K562 (cell line): ENCODE measurements at regions not wholly inside any gene's neighbourhood (a gene's known extent, or its start where the extent isn't known, plus 50 kb on each side); places are given as distances from the start of the nearest gene placed in this dataset.

Experiments
- ATAC-seq: fragments of 200-7000 bp; cut with Tn5 transposase; 3 replicates; pipeline ENCODE4 v1.9.1; 2020; ENCODE audit warnings: moderate library complexity
- BruUV-seq: library from RNA; stranded (reverse); fragments of 400-500 nt; replicated peaks from 2 replicates; lab custom pipeline; 2021; lab: Mats Ljungman, UMichigan
- CTCF ChIA-PET: fragments of 300-600 bp; formaldehyde crosslinking; extraction: SDS; loops from one replicate; lab custom pipeline; 2021; ENCODE audit warnings: low intra/inter-chr PET ratio; lab: Yijun Ruan, JAX
- POLR2A ChIA-PET: fragments of 300-600, 350-650 bp; sonication (Branson Sonifier 250); formaldehyde crosslinking; extraction: SDS; loops from one replicate; lab custom pipeline; 2021; ENCODE audit warnings: antibody characterized with exemption, inconsistent platforms; lab: Yijun Ruan, JAX
- DNase-seq, 4 experiments: peaks; one replicate each; pipeline versions ENCODE4 v3.0.0 to v3.0.0-alpha.2; 2011 to 2018; ENCODE audit warnings: low spot score in 3 of 4, mixed read lengths in 3 of 4; ENCODE audit errors: extremely low read depth in 1 of 4
- FAIRE-seq: peaks from 2 replicates; lab custom pipeline; 2011; peaks lifted over from hg19 to GRCh38; lab: Jason Lieb, UNC
- H2AFZ ChIP-seq: 2 replicates; pipeline ENCODE4 v1.6.0; 2011; ENCODE audit warnings: low read depth, low read length, control low read depth, inconsistent platforms
- H3K27ac ChIP-seq: fragments of 200-600 bp; 3 replicates; pipeline ENCODE4 v1.8.0; 2011; ENCODE audit warnings: low read depth, mild to moderate bottlenecking, control low read depth, inconsistent platforms, low read length, moderate library complexity, mixed read lengths; ENCODE audit errors: extremely low read depth
- H3K27me3 ChIP-seq, 2 experiments: fragments of 300-600 bp in 1 of 2; 2 replicates in 1 of 2; 3 replicates in 1 of 2; pipeline versions ENCODE4 v1.6.0 to v1.8.0; 2011; ENCODE audit warnings: inconsistent platforms in 2 of 2, low read length in 2 of 2, mild to moderate bottlenecking in 1 of 2, mixed read lengths in 1 of 2, moderate library complexity in 1 of 2; ENCODE audit not compliant: control insufficient read depth in 2 of 2, insufficient read depth in 2 of 2
- H3K36me3 ChIP-seq: fragments of 300-600 bp; 3 replicates; pipeline ENCODE4 v1.8.0; 2011; ENCODE audit warnings: mild to moderate bottlenecking, low read length, inconsistent platforms; ENCODE audit not compliant: control insufficient read depth, insufficient read depth
- H3K4me1 ChIP-seq, 2 experiments: fragments of 200-600 bp in 1 of 2; replicated peaks in 1 of 2; 2 replicates in 1 of 2; 3 replicates in 1 of 2; pipeline versions ENCODE4 v1.5.1 to v1.8.0; 2011; ENCODE audit warnings: inconsistent platforms in 2 of 2, low read length in 2 of 2, mild to moderate bottlenecking in 1 of 2, mixed read lengths in 1 of 2, moderate library complexity in 1 of 2; ENCODE audit not compliant: control insufficient read depth in 2 of 2, insufficient read depth in 2 of 2
- H3K4me2 ChIP-seq: 2 replicates; pipeline ENCODE4 v1.6.1; 2011; ENCODE audit warnings: low read length, control low read depth, inconsistent platforms, mixed read lengths; ENCODE audit not compliant: insufficient read depth
- H3K4me3 ChIP-seq: fragments of 200-600 bp; sonication (generic), shearing (Covaris generic); 2 replicates; pipeline ENCODE4 v1.5.1; 2016; ENCODE audit warnings: control low read depth, inconsistent platforms
- H3K79me2 ChIP-seq: fragments of 200-600 bp; 3 replicates; pipeline ENCODE4 v1.8.0; 2011; ENCODE audit warnings: low read length, inconsistent platforms; ENCODE audit not compliant: control insufficient read depth, insufficient read depth
- H3K9ac ChIP-seq, 2 experiments: 2 replicates each; pipeline versions ENCODE4 v1.6.0 to v1.6.1; 2011; ENCODE audit warnings: low read depth in 2 of 2, low read length in 2 of 2, control low read depth in 1 of 2, inconsistent platforms in 1 of 2, mild to moderate bottlenecking in 1 of 2, mixed read lengths in 1 of 2; ENCODE audit not compliant: insufficient read depth in 1 of 2
- H3K9me1 ChIP-seq: one replicate; pipeline ENCODE4 v1.6.0; 2011; ENCODE audit warnings: inconsistent platforms, mild to moderate bottlenecking, low read length, moderate library complexity; ENCODE audit not compliant: control insufficient read depth, insufficient read depth
- H3K9me3 ChIP-seq: replicated peaks from 2 replicates; pipeline ENCODE4 v1.5.1; 2011; ENCODE audit warnings: low read depth, low read length, inconsistent platforms; ENCODE audit not compliant: control insufficient read depth, insufficient read depth
- H4K20me1 ChIP-seq: replicated peaks from 2 replicates; pipeline ENCODE4 v1.6.1; 2011; ENCODE audit warnings: low read length, inconsistent platforms, mixed read lengths; ENCODE audit not compliant: control insufficient read depth, insufficient read depth
- ASH1L ChIP-seq: fragments of 450-650 bp; IDR thresholded peaks from 2 replicates; pipeline ENCODE4 v1.6.1; 2018; ENCODE audit warnings: borderline replicate concordance, mild to moderate bottlenecking, low read depth; ENCODE audit not compliant: partially characterized antibody
- CBX3 ChIP-seq, 2 experiments: IDR thresholded peaks; 1 replicate in 1 of 2; 2 replicates in 1 of 2; pipeline ENCODE4 v1.6.1; 2012; ENCODE audit warnings: inconsistent platforms in 2 of 2, low read length in 2 of 2, borderline replicate concordance in 1 of 2, control low read depth in 1 of 2
- EWSR1 ChIP-seq: fragments of 450-650 bp; IDR thresholded peaks from 2 replicates; pipeline ENCODE4 v1.6.1; 2018; ENCODE audit warnings: borderline replicate concordance, mild to moderate bottlenecking, low read depth, moderate library complexity; ENCODE audit not compliant: partially characterized antibody
- FOXK2 ChIP-seq, 2 experiments: fragments of 450-650 bp; IDR thresholded peaks in 1 of 2; conservative IDR thresholded peaks in 1 of 2; 2 replicates each; pipeline ENCODE4 v1.6.1; 2016; ENCODE audit warnings: low read depth in 2 of 2, mild to moderate bottlenecking in 1 of 2
- NR2C2 ChIP-seq, 2 experiments: fragments of 200-800 bp in 1 of 2; sonication (Bioruptor generic) in 1 of 2; sonication (generic) in 1 of 2; formaldehyde crosslinking in 1 of 2; IDR thresholded peaks; 2 replicates each; pipeline versions ENCODE4 v1.6.1 to v1.8.0; 2016 to 2022; ENCODE audit warnings: mild to moderate bottlenecking in 1 of 2, missing compliant biosample characterization in 1 of 2, missing genetic modification characterization in 1 of 2, missing genetic modification reagents in 1 of 2
- PCBP2 ChIP-seq: fragments of 200-400 bp; formaldehyde crosslinking; IDR thresholded peaks from 2 replicates; pipeline ENCODE4 v1.6.1; 2018; ENCODE audit warnings: low read length, low read depth, mild to moderate bottlenecking, moderate library complexity; ENCODE audit not compliant: poor library complexity, severe bottlenecking
- POLR2G ChIP-seq: fragments of 200-400 bp; formaldehyde crosslinking; IDR thresholded peaks from 2 replicates; pipeline ENCODE4 v1.6.1; 2017; ENCODE audit warnings: low read depth, mild to moderate bottlenecking, antibody characterized with exemption, low read length, moderate library complexity
- RBM22 ChIP-seq: fragments of 200-400 bp; formaldehyde crosslinking; IDR thresholded peaks from 2 replicates; pipeline ENCODE4 v1.6.1; 2018; ENCODE audit warnings: low read length, low read depth; ENCODE audit not compliant: poor library complexity, severe bottlenecking
- YBX1 ChIP-seq: fragments of 450-650 bp; IDR thresholded peaks from 2 replicates; pipeline ENCODE4 v1.7.1; 2016; ENCODE audit warnings: mild to moderate bottlenecking
- ZFPM2 ChIP-seq: fragments of 250-450 bp; sonication (Bioruptor Pico); IDR thresholded peaks from 2 replicates; pipeline ENCODE4 v1.5.1; 2022; ENCODE audit warnings: mild to moderate bottlenecking
- ZNF146 ChIP-seq: IDR thresholded peaks from one replicate; pipeline ENCODE4 v1.6.1; 2018; ENCODE audit warnings: missing compliant biosample characterization; ENCODE audit not compliant: unreplicated experiment
- ZNF3 ChIP-seq: fragments of 250-450 bp; sonication (Bioruptor Pico); IDR thresholded peaks from 2 replicates; pipeline ENCODE4 v1.5.0; 2021; ENCODE audit warnings: mild to moderate bottlenecking, moderate library complexity
- in situ Hi-C: fragments of 300-500 bp; cut with MboI; formaldehyde crosslinking; loops from 4 replicates; pipeline ENCODE4 v1.15.0; 2018; ENCODE audit warnings: inconsistent platforms, mixed read lengths
- intact Hi-C: fragments of 100-400 bp; cut with micrococcal nuclease; formaldehyde crosslinking; loops from 2 replicates; pipeline ENCODE4 v1.14.2; 2022
- TF ChIP-seq, protein P1 (sequence below), 2 experiments: fragments of 250-450 bp in 1 of 2; fragments of 450-650 bp in 1 of 2; sonication (Bioruptor Pico) in 1 of 2; IDR thresholded peaks; 2 replicates each; pipeline versions ENCODE4 v1.6.1 to v1.8.0; 2016 to 2021; ENCODE audit warnings: mild to moderate bottlenecking in 2 of 2, moderate library complexity in 2 of 2, missing compliant biosample characterization in 1 of 2, missing genetic modification characterization in 1 of 2
- TF ChIP-seq, protein P2 (sequence below): fragments of 450-650 bp; IDR thresholded peaks from 2 replicates; pipeline ENCODE4 v1.6.1; 2016; ENCODE audit warnings: missing biosample characterization, missing genetic modification characterization
- TF ChIP-seq, protein P3 (sequence below): fragments of 450-650 bp; formaldehyde crosslinking; conservative IDR thresholded peaks from 2 replicates; pipeline ENCODE4 v1.4.0; 2022; ENCODE audit warnings: mild to moderate bottlenecking, missing genetic modification characterization

DNA sequence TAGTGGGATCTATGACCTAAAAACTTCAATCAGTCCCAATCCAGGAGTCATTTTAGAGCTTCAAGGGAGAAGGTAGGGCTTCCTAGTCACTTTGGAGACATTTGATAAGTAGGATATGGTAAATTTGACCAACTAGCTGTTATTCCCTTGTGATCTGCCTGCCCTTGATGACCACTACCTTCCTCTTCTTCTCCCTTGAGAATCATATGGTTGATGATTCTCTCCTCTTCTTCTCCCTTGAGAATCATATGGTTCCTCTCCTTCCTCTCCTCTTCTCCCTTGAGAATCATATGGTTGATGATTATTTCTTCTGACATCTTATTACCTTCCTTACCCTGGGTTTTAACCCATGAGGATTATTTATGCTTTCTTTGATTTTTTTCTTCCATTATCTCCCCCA, 482.6 kb upstream of the TENM3 start:
- H3K79me2 ChIP-seq = no peaks in the 10 kb centered on the region
- in situ Hi-C loops (no loop called here), intact Hi-C loops (no loop called here)
- H3K27ac ChIP-seq = no peak overlapping the region
- no peaks in the 10 kb centered on the region for H3K27me3 ChIP-seq
- CTCF ChIA-PET = no interaction called here
- FAIRE-seq (no peak), DNase-seq (no peak), ATAC-seq (no peak)
- no peak overlapping the region for H3K4me3 ChIP-seq
- H3K9ac ChIP-seq = no peak overlapping the region
- TF ChIP-seq FOXK2 (conservative IDR thresholded peaks at IDR 0.05 in 1 of 2, IDR thresholded peaks at IDR 0.05 in 1 of 2; ENCODE audit: low read depth in 2 of 2) (no peak), ZFPM2 (CRISPR knock-in tag) (no peak), YBX1 (no peak), RBM22 (no peak), PCBP2 (no peak), ASH1L (no peak), POLR2G (no peak), ZNF3 (CRISPR knock-in tag) (no peak), NR2C2 (CRISPR knock-in tag; IDR thresholded peaks at IDR 0.05) (no peak), NR2C2 (tag; IDR thresholded peaks at IDR 0.05) (no peak), ZNF146 (no peak), CBX3 (IDR thresholded peaks at IDR 0.05; ENCODE audit: borderline replicate concordance in 1 of 2, low read length in 2 of 2) (no peak), EWSR1 (no peak)
- TF ChIP-seq, protein P1, sequence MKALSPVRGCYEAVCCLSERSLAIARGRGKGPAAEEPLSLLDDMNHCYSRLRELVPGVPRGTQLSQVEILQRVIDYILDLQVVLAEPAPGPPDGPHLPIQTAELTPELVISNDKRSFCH (CRISPR knock-in tag; IDR thresholded peaks at IDR 0.05) = no peak
- TF ChIP-seq, protein P1 (tag; IDR thresholded peaks at IDR 0.05) = no peak
- TF ChIP-seq, protein P2, sequence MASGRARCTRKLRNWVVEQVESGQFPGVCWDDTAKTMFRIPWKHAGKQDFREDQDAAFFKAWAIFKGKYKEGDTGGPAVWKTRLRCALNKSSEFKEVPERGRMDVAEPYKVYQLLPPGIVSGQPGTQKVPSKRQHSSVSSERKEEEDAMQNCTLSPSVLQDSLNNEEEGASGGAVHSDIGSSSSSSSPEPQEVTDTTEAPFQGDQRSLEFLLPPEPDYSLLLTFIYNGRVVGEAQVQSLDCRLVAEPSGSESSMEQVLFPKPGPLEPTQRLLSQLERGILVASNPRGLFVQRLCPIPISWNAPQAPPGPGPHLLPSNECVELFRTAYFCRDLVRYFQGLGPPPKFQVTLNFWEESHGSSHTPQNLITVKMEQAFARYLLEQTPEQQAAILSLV (tag) = no peak
- TF ChIP-seq, protein P3, sequence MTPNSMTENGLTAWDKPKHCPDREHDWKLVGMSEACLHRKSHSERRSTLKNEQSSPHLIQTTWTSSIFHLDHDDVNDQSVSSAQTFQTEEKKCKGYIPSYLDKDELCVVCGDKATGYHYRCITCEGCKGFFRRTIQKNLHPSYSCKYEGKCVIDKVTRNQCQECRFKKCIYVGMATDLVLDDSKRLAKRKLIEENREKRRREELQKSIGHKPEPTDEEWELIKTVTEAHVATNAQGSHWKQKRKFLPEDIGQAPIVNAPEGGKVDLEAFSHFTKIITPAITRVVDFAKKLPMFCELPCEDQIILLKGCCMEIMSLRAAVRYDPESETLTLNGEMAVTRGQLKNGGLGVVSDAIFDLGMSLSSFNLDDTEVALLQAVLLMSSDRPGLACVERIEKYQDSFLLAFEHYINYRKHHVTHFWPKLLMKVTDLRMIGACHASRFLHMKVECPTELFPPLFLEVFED (CRISPR knock-in tag) = no peak
- H3K36me3 ChIP-seq = no peaks in the 10 kb centered on the region
- H3K4me1 ChIP-seq = no peaks in the 10 kb centered on the region
- POLR2A ChIA-PET = no interaction called here
- no peaks in the 10 kb centered on the region for H4K20me1 ChIP-seq
- BruUV-seq = no TSS peak
- H3K4me2 ChIP-seq = no peak overlapping the region
- H3K9me3 ChIP-seq = no peaks in the 10 kb centered on the region
- H3K9me1 ChIP-seq = no peaks in the 10 kb centered on the region
- H2AFZ ChIP-seq = no peak overlapping the region
